Heart left ventricle (tissue), 16 donors: ENCODE measurements at regions not wholly inside any gene's neighbourhood (a gene's known extent, or its start where the extent isn't known, plus 50 kb on each side); places are given as distances from the start of the nearest gene placed in this dataset.

Experiments used
- ATAC-seq, 4 donors: fragments of 200-7000 bp; cut with Tn5 transposase; one replicate each; pipeline ENCODE4 v1.9.1; 2020 to 2022; ENCODE audit warnings: moderate library complexity in 4 of 4, mild to moderate bottlenecking in 3 of 4, moderate number of reproducible peaks in 1 of 4
- DNase-seq, 5 donors: peaks; one replicate each; pipeline ENCODE4 v3.0.0-alpha.2; 2020
- H3K27ac ChIP-seq, 12 donors: fragments of 200-600 bp; sonication (generic) in 4 of 12; one replicate each; pipeline versions ENCODE4 v1.5.0 to v1.8.0; 2016 to 2022; ENCODE audit warnings: mild to moderate bottlenecking in 2 of 12
- H3K27me3 ChIP-seq, 9 donors: fragments of 200-600 bp; sonication (generic) in 2 of 9; one replicate each; pipeline versions ENCODE4 v1.5.1 to v1.8.0; 2016 to 2022; ENCODE audit warnings: mild to moderate bottlenecking in 3 of 9
- H3K36me3 ChIP-seq, 9 donors: fragments of 200-600 bp; sonication (generic) in 2 of 9; one replicate each; pipeline versions ENCODE4 v1.5.0 to v1.8.0; 2018 to 2022; ENCODE audit warnings: mild to moderate bottlenecking in 2 of 9
- H3K4me1 ChIP-seq, 12 donors: fragments of 200-600 bp; sonication (generic) in 4 of 12; one replicate each; pipeline versions ENCODE4 v1.5.0 to v1.8.0; 2016 to 2022; ENCODE audit warnings: mild to moderate bottlenecking in 3 of 12
- H3K4me3 ChIP-seq, 12 donors: fragments of 200-600 bp; sonication (generic) in 4 of 12; one replicate each; pipeline versions ENCODE4 v1.5.0 to v1.8.0; 2017 to 2022; ENCODE audit warnings: mild to moderate bottlenecking in 9 of 12, moderate library complexity in 4 of 12
- H3K9me3 ChIP-seq, 12 donors: fragments of 200-600 bp; sonication (generic) in 4 of 12; one replicate each; pipeline versions ENCODE4 v1.5.0 to v1.8.0; 2016 to 2022; ENCODE audit warnings: mild to moderate bottlenecking in 1 of 12
- CTCF ChIP-seq, 12 donors: fragments of 200-600 bp; sonication (generic) in 4 of 12; IDR thresholded peaks; one replicate each; pipeline versions ENCODE4 v1.5.0 to v1.8.0; 2018 to 2022; ENCODE audit warnings: antibody characterized with exemption in 12 of 12, mild to moderate bottlenecking in 5 of 12
- POLR2A ChIP-seq, 2 donors: fragments of 450-650 bp; IDR thresholded peaks; one replicate each; pipeline ENCODE4 v1.6.1; 2017; ENCODE audit warnings: antibody characterized with exemption in 2 of 2, mild to moderate bottlenecking in 2 of 2, moderate library complexity in 2 of 2
- WGBS, 4 donors: extraction: QIAGEN DNeasy Blood & Tissue Kit in 2 of 4; methylation state at CpG; one replicate each; pipeline versions ENCODE4 v1.1.5 to v1.1.7; 2013 to 2018; 5-methylcytosine and 5-hydroxymethylcytosine counted together
- intact Hi-C, 10 donors: fragments of 100-400 bp; cut with DNase I; formaldehyde crosslinking; loops; one replicate each; pipeline versions ENCODE4 v1.11.1 to v1.14.2; 2022
- donor health status: ischemic (EF 13 %, LVEDD 7.1; RV severe dilation, severe dysfunction).
- donor health status: healthy with polysubstance abuse.
- donor health status: DM: no; HTN: yes; CAD: no.
- donor health status: DM: no; HTN: no; CAD: no.
- donor health status: ischemic (EF 25% LVEDD 6.9; RV normal size, moderate dysfunction).
- donor health status: ischemic (EF 25% LVEDD 5.7; RV mildly dilated, moderate dysfunction).
- donor health status: healthy.
- donor health status: DM: yes; HTN: yes; CAD: no.
- donor health status: ischemic (EF 35%, LVEDD 5.7; RV mildly dilated, moderate dysfunction).
- donor health status: nonischemic (EF 11% LVEDD 7.7; RV severe dilation, severe dysfunction).
- donor health status: DM: yes; HTN: yes; CAD: no.
- donor health status: PGD.
- donor health status: ischemic (EF 29% LVEDD 5.4; RV normal size, mild dysfunction).
- donor health status: nonischemic (EF 23%, LVEDD 6.1; RV moderate dilation, normal function).

GRCh38 chr4:153119626-153120025, 84.6 kb upstream of the TRIM2 start:
- Histone ChIP-seq H3K9me3 (no peaks in the 10 kb centered on the region), H3K4me1 (peaks cover 0 to 16% (median 0%) of the 10 kb centered on the region in 12 donors), H3K36me3 (no peaks in the 10 kb centered on the region), H3K27me3 (peaks cover 0 to 4% (median 0%) of the 10 kb centered on the region in 9 donors), H3K27ac (no peak overlapping the region), H3K4me3 (no peak overlapping the region)
- TF ChIP-seq CTCF (IDR thresholded peaks at IDR 0.05) (no peak), POLR2A (IDR thresholded peaks at IDR 0.05) (no peak)
- intact Hi-C loops: no loop called here
- ATAC-seq (no peak), DNase-seq (no peak)
- 85 to 93% (median 88%) methylated on average over 2 of the region's 2 CpGs for WGBS, 4 donors

- intact Hi-C loops: no loop called here
- TF ChIP-seq CTCF (IDR thresholded peaks at IDR 0.05): no peak
- no peak for TF ChIP-seq POLR2A (IDR thresholded peaks at IDR 0.05)
- H3K4me3 ChIP-seq: no peak overlapping the region
- DNase-seq: no peak
- H3K9me3 ChIP-seq: no peaks in the 10 kb centered on the region
- no peak overlapping the region for H3K27ac ChIP-seq
- 88 to 96% (median 93%) methylated on average over 2 of the region's 2 CpGs for WGBS, 4 donors
- no peaks in the 10 kb centered on the region for H3K36me3 ChIP-seq
- peaks cover 0 to 13% (median 0%) of the 10 kb centered on the region in 12 donors for H3K4me1 ChIP-seq
- no peak for ATAC-seq
- H3K27me3 ChIP-seq: peaks cover 0 to 4% (median 0%) of the 10 kb centered on the region in 9 donors
These were observed 84.0 kb upstream of the TRIM2 start for GRCh38 chr4:153120235-153120634.

GRCh38 chr4:153122855-153123254, 81.4 kb upstream of the TRIM2 start:
- Histone ChIP-seq H3K36me3 (no peaks in the 10 kb centered on the region), H3K27ac (no peak overlapping the region), H3K4me1 (peaks cover 0 to 4% (median 0%) of the 10 kb centered on the region in 12 donors), H3K27me3 (no peaks in the 10 kb centered on the region), H3K9me3 (no peaks in the 10 kb centered on the region), H3K4me3 (no peak overlapping the region)
- no peak for ATAC-seq
- WGBS, 4 donors: 86 to 94% (median 91%) methylated on average over 6 of the region's 6 CpGs
- intact Hi-C loops: no loop called here
- no peak for DNase-seq
- no peak for TF ChIP-seq CTCF (IDR thresholded peaks at IDR 0.05)
- no peak for TF ChIP-seq POLR2A (IDR thresholded peaks at IDR 0.05)

GRCh38 chr4:153126137-153126536, 78.1 kb upstream of the TRIM2 start:
- no peaks in the 10 kb centered on the region for H3K9me3 ChIP-seq
- H3K36me3 ChIP-seq: no peaks in the 10 kb centered on the region
- H3K4me1 ChIP-seq: peaks cover 0 to 5% (median 0%) of the 10 kb centered on the region in 12 donors
- no peak overlapping the region for H3K4me3 ChIP-seq
- 91 to 98% (median 96%) methylated on average over 4 of the region's 4 CpGs for WGBS, 4 donors
- ATAC-seq (no peak), DNase-seq (no peak)
- TF ChIP-seq CTCF (IDR thresholded peaks at IDR 0.05) (no peak), POLR2A (IDR thresholded peaks at IDR 0.05) (no peak)
- intact Hi-C loops: loop anchor here in 9 of 10 donors (2.0 to 5.0 kb wide), 5 partner anchors 39 to 284 kb away; no protein-coding TSS in a partner anchor
- H3K27ac ChIP-seq: no peak overlapping the region
- no peaks in the 10 kb centered on the region for H3K27me3 ChIP-seq
